Mesothelial cell of epicardium (in vitro differentiated cells): ENCODE measurements at regions not wholly inside any gene's neighbourhood (a gene's known extent, or its start where the extent isn't known, plus 50 kb on each side); places are given as distances from the start of the nearest gene placed in this dataset.

Experiments used
- DNase-seq, 2 experiments: peaks; one replicate each; pipeline ENCODE4 v3.0.0; 2021; ENCODE audit warnings: low spot score in 2 of 2; ENCODE audit not compliant: unreplicated experiment in 2 of 2
- H3K27ac Mint-ChIP-seq: 2 replicates; pipeline ENCODE4 v1.8.0; 2021; ENCODE audit warnings: mixed read lengths
- H3K27me3 Mint-ChIP-seq: 2 replicates; pipeline ENCODE4 v1.8.0; 2021; ENCODE audit warnings: low read depth, mixed read lengths
- H3K36me3 Mint-ChIP-seq: 2 replicates; pipeline ENCODE4 v1.8.0; 2021; ENCODE audit warnings: mixed read lengths
- H3K4me1 Mint-ChIP-seq: 2 replicates; pipeline ENCODE4 v1.8.0; 2021; ENCODE audit warnings: mixed read lengths
- H3K4me3 Mint-ChIP-seq: 2 replicates; pipeline ENCODE4 v1.8.0; 2021; ENCODE audit warnings: mild to moderate bottlenecking, moderate library complexity, mixed read lengths
- H3K9me3 Mint-ChIP-seq: 2 replicates; pipeline ENCODE4 v1.8.0; 2021; ENCODE audit warnings: mixed read lengths
- TF ChIP-seq, protein P1 (sequence below): fragments of 200-600 bp; sonication (generic); IDR thresholded peaks from one replicate; pipeline ENCODE4 v1.5.0; 2021; ENCODE audit warnings: antibody characterized with exemption; ENCODE audit not compliant: unreplicated experiment

DNA sequence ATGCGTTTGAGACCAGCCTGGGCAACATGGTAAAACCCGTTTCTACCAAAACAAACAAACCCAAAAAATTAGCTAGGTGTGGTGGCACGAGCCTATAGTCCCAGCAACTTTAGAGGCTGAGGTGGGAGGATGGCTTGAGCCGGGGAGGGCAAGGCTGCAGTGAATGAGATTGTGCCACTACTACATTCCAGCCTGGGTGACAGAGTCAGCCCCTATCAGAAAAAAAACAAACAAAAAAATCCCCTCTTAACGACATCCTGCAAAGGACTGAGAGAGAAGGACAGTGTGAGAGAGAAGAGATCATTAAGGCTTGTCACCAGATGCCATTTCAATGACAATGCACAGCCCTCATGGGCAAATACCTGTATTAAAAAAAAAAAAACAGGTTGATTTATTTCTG, 266.7 kb upstream of the ATP10A start:
- H3K9me3 Mint-ChIP-seq, result no peaks in the 10 kb centered on the region
- DNase-seq, result no peak
- H3K4me1 Mint-ChIP-seq, result peaks cover 25% of the 10 kb centered on the region
- TF ChIP-seq, protein P1, sequence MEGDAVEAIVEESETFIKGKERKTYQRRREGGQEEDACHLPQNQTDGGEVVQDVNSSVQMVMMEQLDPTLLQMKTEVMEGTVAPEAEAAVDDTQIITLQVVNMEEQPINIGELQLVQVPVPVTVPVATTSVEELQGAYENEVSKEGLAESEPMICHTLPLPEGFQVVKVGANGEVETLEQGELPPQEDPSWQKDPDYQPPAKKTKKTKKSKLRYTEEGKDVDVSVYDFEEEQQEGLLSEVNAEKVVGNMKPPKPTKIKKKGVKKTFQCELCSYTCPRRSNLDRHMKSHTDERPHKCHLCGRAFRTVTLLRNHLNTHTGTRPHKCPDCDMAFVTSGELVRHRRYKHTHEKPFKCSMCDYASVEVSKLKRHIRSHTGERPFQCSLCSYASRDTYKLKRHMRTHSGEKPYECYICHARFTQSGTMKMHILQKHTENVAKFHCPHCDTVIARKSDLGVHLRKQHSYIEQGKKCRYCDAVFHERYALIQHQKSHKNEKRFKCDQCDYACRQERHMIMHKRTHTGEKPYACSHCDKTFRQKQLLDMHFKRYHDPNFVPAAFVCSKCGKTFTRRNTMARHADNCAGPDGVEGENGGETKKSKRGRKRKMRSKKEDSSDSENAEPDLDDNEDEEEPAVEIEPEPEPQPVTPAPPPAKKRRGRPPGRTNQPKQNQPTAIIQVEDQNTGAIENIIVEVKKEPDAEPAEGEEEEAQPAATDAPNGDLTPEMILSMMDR, result no peak
- no peak overlapping the region for H3K4me3 Mint-ChIP-seq
- H3K27ac Mint-ChIP-seq, result no peak overlapping the region
- H3K36me3 Mint-ChIP-seq, result no peaks in the 10 kb centered on the region
- peaks cover 9% of the 10 kb centered on the region for H3K27me3 Mint-ChIP-seq

DNA sequence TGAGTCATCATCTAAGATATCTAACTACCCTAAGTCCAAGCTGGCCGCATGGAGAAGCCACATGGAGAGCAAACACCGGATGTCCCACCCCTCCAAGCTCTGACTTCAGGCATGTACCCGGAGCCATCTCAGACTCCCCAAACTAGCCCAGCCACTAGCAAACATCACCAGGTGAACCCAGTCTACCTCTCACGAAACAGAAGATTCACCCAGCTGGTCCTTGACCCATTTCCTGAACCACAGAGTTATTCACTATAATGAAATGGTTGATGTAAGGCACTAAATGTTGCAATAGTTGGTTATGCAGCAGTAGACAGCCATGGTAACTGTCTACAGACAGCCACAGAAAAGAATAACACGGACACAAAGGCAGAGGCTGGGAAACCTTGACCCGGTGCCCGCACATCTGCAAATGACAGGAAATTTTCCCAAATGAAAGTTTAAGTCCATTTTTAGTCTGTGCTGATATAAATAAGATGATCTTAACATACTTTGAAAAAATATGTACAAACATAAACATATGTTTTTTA, 265.5 kb upstream of the ATP10A start:
- no peaks in the 10 kb centered on the region for H3K36me3 Mint-ChIP-seq
- no peak overlapping the region for H3K4me3 Mint-ChIP-seq
- no peak overlapping the region for H3K27ac Mint-ChIP-seq
- H3K27me3 Mint-ChIP-seq, result no peaks in the 10 kb centered on the region
- H3K9me3 Mint-ChIP-seq, result no peaks in the 10 kb centered on the region
- DNase-seq, result no peak
- TF ChIP-seq, protein P1, result no peak
- H3K4me1 Mint-ChIP-seq, result peaks cover 25% of the 10 kb centered on the region

DNA sequence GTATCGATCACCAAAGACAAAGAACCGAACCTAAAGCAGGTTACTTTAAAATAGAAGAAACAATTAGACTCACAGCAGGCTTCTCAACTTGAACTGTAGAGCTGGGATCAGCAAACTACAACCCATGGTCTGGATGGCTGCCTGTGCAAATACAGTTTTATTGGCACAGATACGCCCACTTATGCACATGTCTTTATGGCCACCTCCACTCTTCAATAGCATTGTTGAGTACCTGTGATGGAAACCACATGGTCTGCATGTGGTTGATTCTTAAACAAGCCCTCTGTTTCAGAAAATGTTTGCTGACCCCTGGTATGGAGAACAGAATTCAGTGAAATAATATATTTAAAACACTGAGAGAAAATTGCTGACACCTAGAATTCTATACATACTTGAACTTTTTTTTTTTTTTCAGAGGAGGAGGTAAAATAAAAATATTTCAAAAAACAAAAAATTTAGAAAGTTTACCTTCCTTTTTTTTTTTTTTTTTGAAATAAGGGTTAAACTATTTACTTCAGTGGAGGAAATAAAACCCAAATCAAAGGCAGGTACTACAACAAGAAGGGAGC, 263.8 kb upstream of the ATP10A start:
- H3K27ac Mint-ChIP-seq, result no peak overlapping the region
- H3K9me3 Mint-ChIP-seq, result no peaks in the 10 kb centered on the region
- TF ChIP-seq, protein P1, result no peak
- no peak for DNase-seq
- H3K36me3 Mint-ChIP-seq, result no peaks in the 10 kb centered on the region
- H3K27me3 Mint-ChIP-seq, result no peaks in the 10 kb centered on the region
- H3K4me1 Mint-ChIP-seq, result peaks cover 12% of the 10 kb centered on the region
- no peak overlapping the region for H3K4me3 Mint-ChIP-seq

DNA sequence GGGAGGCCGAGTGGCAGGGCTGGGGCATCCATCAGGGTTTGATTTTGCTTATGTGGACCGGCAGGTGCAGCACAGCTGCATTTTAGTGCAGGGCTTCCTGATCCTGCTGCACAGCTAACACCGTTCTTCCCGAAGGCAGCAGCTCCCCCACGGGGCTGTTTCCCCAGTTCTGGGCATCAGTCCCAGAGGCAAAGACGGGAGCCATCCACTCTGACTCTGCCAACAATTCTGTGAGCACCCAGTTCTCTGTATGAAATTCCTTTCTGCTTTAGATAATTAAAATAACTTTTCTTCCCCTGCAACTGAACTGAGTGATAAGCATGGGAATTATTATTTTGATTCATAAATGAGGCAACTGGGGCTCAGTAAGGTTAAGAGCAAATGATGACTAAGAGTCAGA, 262.9 kb upstream of the ATP10A start:
- no peak for DNase-seq
- no peak overlapping the region for H3K4me3 Mint-ChIP-seq
- no peaks in the 10 kb centered on the region for H3K27me3 Mint-ChIP-seq
- H3K27ac Mint-ChIP-seq, result no peak overlapping the region
- TF ChIP-seq, protein P1, result no peak
- H3K9me3 Mint-ChIP-seq, result no peaks in the 10 kb centered on the region
- H3K36me3 Mint-ChIP-seq, result no peaks in the 10 kb centered on the region
- H3K4me1 Mint-ChIP-seq, result peaks cover 9% of the 10 kb centered on the region

DNA sequence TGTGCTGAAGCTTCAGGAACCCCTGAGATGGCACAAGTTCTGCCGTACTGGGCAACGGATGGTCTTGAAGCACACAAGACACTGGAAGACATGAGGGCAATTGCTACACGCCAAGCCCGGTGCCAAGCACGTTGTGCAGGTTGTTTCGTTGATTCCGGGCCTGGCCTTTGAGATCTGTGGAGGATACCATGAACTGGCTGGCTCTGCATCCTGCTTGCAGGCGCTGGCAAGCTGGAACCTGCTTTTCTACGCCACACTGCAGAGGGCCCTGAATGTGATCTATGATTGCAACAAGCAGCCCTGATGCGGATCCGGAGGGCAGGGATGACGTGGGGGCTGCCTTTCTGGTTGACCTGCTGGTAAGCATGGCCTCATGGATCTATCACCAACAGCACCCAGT, 262.5 kb upstream of the ATP10A start:
- H3K36me3 Mint-ChIP-seq, result no peaks in the 10 kb centered on the region
- H3K4me3 Mint-ChIP-seq, result no peak overlapping the region
- H3K9me3 Mint-ChIP-seq, result no peaks in the 10 kb centered on the region
- H3K27ac Mint-ChIP-seq, result no peak overlapping the region
- TF ChIP-seq, protein P1, result no peak
- peaks cover 9% of the 10 kb centered on the region for H3K4me1 Mint-ChIP-seq
- no peak for DNase-seq
- H3K27me3 Mint-ChIP-seq, result no peaks in the 10 kb centered on the region

DNA sequence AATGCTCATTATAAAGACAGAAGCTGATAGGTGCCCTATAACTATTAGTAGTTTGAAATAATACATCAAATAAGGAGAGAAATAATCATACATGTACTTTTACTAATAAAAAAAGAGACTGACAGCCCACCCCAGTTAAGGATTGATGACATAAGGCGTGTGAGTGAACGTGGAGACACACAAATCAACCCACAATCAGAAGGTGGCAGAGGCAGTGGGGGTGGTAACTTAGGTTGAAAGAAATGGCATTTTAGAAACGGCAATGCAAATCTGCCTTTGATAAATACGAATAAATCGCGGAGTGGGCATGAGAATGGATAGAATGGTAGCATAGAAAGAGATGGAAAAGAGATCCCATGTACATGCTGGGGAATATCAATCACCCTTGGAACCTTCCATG, 256.2 kb upstream of the ATP10A start:
- Mint-ChIP-seq H3K4me3 (no peak overlapping the region), H3K36me3 (no peaks in the 10 kb centered on the region), H3K27ac (no peak overlapping the region)

More for the DNA sequence above, 256.2 kb upstream of the ATP10A start:
- no peaks in the 10 kb centered on the region for H3K9me3 Mint-ChIP-seq
- TF ChIP-seq, protein P1, result no peak
- no peaks in the 10 kb centered on the region for H3K4me1 Mint-ChIP-seq
- DNase-seq, result no peak
- no peaks in the 10 kb centered on the region for H3K27me3 Mint-ChIP-seq
